Prostate gland (tissue), 2 donors: ENCODE measurements at regions not wholly inside any gene's neighbourhood (a gene's known extent, or its start where the extent isn't known, plus 50 kb on each side); places are given as distances from the start of the nearest gene placed in this dataset.

Source experiments
- DNase-seq: peaks from one replicate; pipeline ENCODE4 v3.0.0-alpha.2; 2019; ENCODE audit warnings: low spot score
- H3K27ac ChIP-seq, 2 donors: fragments of 200-600 bp; sonication (generic); 2 replicates each; pipeline ENCODE4 v1.5.1; 2017 to 2019
- H3K27me3 ChIP-seq: fragments of 200-600 bp; sonication (generic); replicated peaks from 2 replicates; pipeline ENCODE4 v1.5.1; 2019; ENCODE audit not compliant: insufficient read depth
- H3K36me3 ChIP-seq, 2 donors: fragments of 200-600 bp; sonication (generic); 1 replicate in 1 of 2; 2 replicates in 1 of 2; pipeline versions ENCODE4 v1.5.1 to v1.8.1; 2017 to 2019
- H3K4me1 ChIP-seq: fragments of 200-600 bp; sonication (generic); replicated peaks from 2 replicates; pipeline ENCODE4 v1.5.1; 2019
- H3K4me3 ChIP-seq, 2 donors: fragments of 200-600 bp; sonication (generic); 2 replicates each; pipeline ENCODE4 v1.5.1; 2017 to 2019
- H3K9me3 ChIP-seq: fragments of 200-600 bp; sonication (generic); 2 replicates; pipeline ENCODE4 v1.5.1; 2017
- CTCF ChIP-seq, 4 experiments: fragments of 200-600 bp in 2 of 4; fragments of 450-650 bp in 2 of 4; sonication (generic) in 2 of 4; IDR thresholded peaks; 1 replicate in 3 of 4; 2 replicates in 1 of 4; pipeline ENCODE4 v1.5.1; 2016 to 2019; ENCODE audit warnings: antibody characterized with exemption in 4 of 4, mild to moderate bottlenecking in 2 of 4, moderate library complexity in 2 of 4
- POLR2A ChIP-seq: fragments of 450-650 bp; IDR thresholded peaks from one replicate; pipeline ENCODE4 v1.6.1; 2016; ENCODE audit warnings: antibody characterized with exemption, mild to moderate bottlenecking
- POLR2AphosphoS5 ChIP-seq: sonication (generic); formaldehyde crosslinking; IDR thresholded peaks from one replicate; pipeline ENCODE4 v1.6.1; 2017; ENCODE audit warnings: antibody characterized with exemption
- WGBS: methylation state at CpG from one replicate; pipeline ENCODE4 v1.1.5; 2018; 5-methylcytosine and 5-hydroxymethylcytosine counted together
- intact Hi-C: fragments of 100-400 bp; cut with DNase I; formaldehyde crosslinking; loops from one replicate; pipeline ENCODE4 v1.14.2; 2022

- WGBS: 61% methylated on average over 2 of the region's 2 CpGs
- Histone ChIP-seq H3K9me3 (no peaks in the 10 kb centered on the region), H3K36me3 (no peaks in the 10 kb centered on the region), H3K27me3 (no peaks in the 10 kb centered on the region), H3K4me3 (no peak overlapping the region), H3K4me1 (no peaks in the 10 kb centered on the region), H3K27ac (no peak overlapping the region)
- intact Hi-C loops: no loop called here
- DNase-seq: no peak
- TF ChIP-seq CTCF (IDR thresholded peaks at IDR 0.05): no peak
- TF ChIP-seq POLR2AphosphoS5: no peak
- no peak for TF ChIP-seq POLR2A
These were observed 341.3 kb upstream of the FBXO33 start for GRCh38 chr14:39773387-39774126.

- Histone ChIP-seq H3K27ac (no peak overlapping the region), H3K36me3 (no peaks in the 10 kb centered on the region), H3K27me3 (no peaks in the 10 kb centered on the region), H3K9me3 (no peaks in the 10 kb centered on the region), H3K4me3 (no peak overlapping the region), H3K4me1 (no peaks in the 10 kb centered on the region)
- no peak for DNase-seq
- intact Hi-C loops: no loop called here
- TF ChIP-seq POLR2A (no peak), CTCF (IDR thresholded peaks at IDR 0.05) (no peak), POLR2AphosphoS5 (no peak)
- 61% methylated on average over 1 of the region's 1 CpG for whole genome bisulfite sequencing
These were observed 340.4 kb upstream of the FBXO33 start for GRCh38 chr14:39772627-39773026.

- intact Hi-C loops: no loop called here
- DNase-seq: no peak
- TF ChIP-seq CTCF (IDR thresholded peaks at IDR 0.05) (no peak), POLR2A (no peak), POLR2AphosphoS5 (no peak)
- Histone ChIP-seq H3K4me1 (no peaks in the 10 kb centered on the region), H3K36me3 (no peaks in the 10 kb centered on the region), H3K9me3 (no peaks in the 10 kb centered on the region), H3K27ac (no peak overlapping the region), H3K4me3 (no peak overlapping the region), H3K27me3 (no peaks in the 10 kb centered on the region)
- 70% methylated on average over 1 of the region's 1 CpG for WGBS
These were observed 336.4 kb upstream of the FBXO33 start for GRCh38 chr14:39768589-39768988.

GRCh38 chr14:39766397-39767000 is 334.3 kb upstream of the FBXO33 start:
- TF ChIP-seq POLR2AphosphoS5 (no peak), CTCF (IDR thresholded peaks at IDR 0.05) (no peak), POLR2A (no peak)
- no peak for DNase-seq
- intact Hi-C loops: no loop called here
- Histone ChIP-seq H3K9me3 (no peaks in the 10 kb centered on the region), H3K4me1 (no peaks in the 10 kb centered on the region), H3K27ac (no peak overlapping the region), H3K27me3 (no peaks in the 10 kb centered on the region), H3K36me3 (no peaks in the 10 kb centered on the region), H3K4me3 (no peak overlapping the region)
- 64% methylated on average over 7 of the region's 7 CpGs for WGBS

GRCh38 chr14:39765676-39766075 is 333.4 kb upstream of the FBXO33 start:
- no peak for DNase-seq
- no peaks in the 10 kb centered on the region for H3K36me3 ChIP-seq
- no peak overlapping the region for H3K27ac ChIP-seq
- intact Hi-C loops: no loop called here
- H3K4me1 ChIP-seq: no peaks in the 10 kb centered on the region
- H3K4me3 ChIP-seq: no peak overlapping the region
- TF ChIP-seq POLR2A (no peak), POLR2AphosphoS5 (no peak), CTCF (IDR thresholded peaks at IDR 0.05) (no peak)
- no peaks in the 10 kb centered on the region for H3K27me3 ChIP-seq
- H3K9me3 ChIP-seq: no peaks in the 10 kb centered on the region
- WGBS: 83% methylated on average over 2 of the region's 2 CpGs
